GM12878 (cell line): ENCODE measurements at regions not wholly inside any gene's neighbourhood (a gene's known extent, or its start where the extent isn't known, plus 50 kb on each side); places are given as distances from the start of the nearest gene placed in this dataset.

ENCODE experiments used
- ATAC-seq: fragments of 200-7000 bp; cut with Tn5 transposase; 3 replicates; pipeline ENCODE4 v1.9.1; 2020; ENCODE audit warnings: mild to moderate bottlenecking, moderate library complexity
- BruUV-seq: library from RNA; stranded (reverse); fragments of 400-500 nt; replicated peaks from 2 replicates; lab custom pipeline; 2021; lab: Mats Ljungman, UMichigan
- CTCF ChIA-PET: fragments of 300-600 bp; sonication (Branson Sonifier 250); formaldehyde crosslinking; extraction: SDS; loops from one replicate; lab custom pipeline; 2021; ENCODE audit warnings: inconsistent platforms; lab: Yijun Ruan, JAX
- POLR2A ChIA-PET: fragments of 350-600 bp; formaldehyde crosslinking; extraction: SDS; loops from one replicate; lab custom pipeline; 2021; ENCODE audit warnings: inconsistent platforms; lab: Charles Lee
- RAD21 ChIA-PET: fragments of 300-600 bp; sonication (Branson Sonifier 250); formaldehyde crosslinking; loops from one replicate; lab custom pipeline; 2023; ENCODE audit warnings: antibody characterized with exemption; ENCODE audit not compliant: unreplicated experiment; lab: Charles Lee
- SMC1A ChIA-PET: fragments of 300-600 bp; sonication (Branson Sonifier 250); formaldehyde crosslinking; loops from one replicate; lab custom pipeline; 2023; ENCODE audit not compliant: unreplicated experiment, uncharacterized antibody; lab: Charles Lee
- DNase-seq: peaks from one replicate; pipeline ENCODE4 v3.0.0-alpha.2; 2011; ENCODE audit warnings: low read depth, low spot score
- FAIRE-seq: peaks from 3 replicates; lab custom pipeline; 2011; peaks lifted over from hg19 to GRCh38; lab: Jason Lieb, UNC
- H2AFZ ChIP-seq: 2 replicates; pipeline ENCODE4 v1.6.0; 2011; ENCODE audit warnings: low read depth, low read length, control low read depth; ENCODE audit not compliant: control insufficient read depth
- H3K27ac ChIP-seq: 2 replicates; pipeline ENCODE4 v1.5.1; 2011; ENCODE audit warnings: control low read depth; ENCODE audit not compliant: control insufficient read depth, insufficient read depth
- H3K27me3 ChIP-seq, 2 experiments: replicated peaks in 1 of 2; 2 replicates each; pipeline versions ENCODE4 v1.6.0 to v1.6.1; 2011; ENCODE audit warnings: low read length in 1 of 2; ENCODE audit not compliant: control insufficient read depth in 2 of 2, insufficient read depth in 2 of 2
- H3K36me3 ChIP-seq, 2 experiments: 2 replicates each; pipeline ENCODE4 v1.5.1; 2011; ENCODE audit warnings: low read length in 1 of 2; ENCODE audit not compliant: control insufficient read depth in 2 of 2, insufficient read depth in 2 of 2
- H3K4me1 ChIP-seq: 2 replicates; pipeline ENCODE4 v1.6.1; 2011; ENCODE audit warnings: mild to moderate bottlenecking, low read length, moderate library complexity, mixed read lengths; ENCODE audit not compliant: control insufficient read depth, insufficient read depth
- H3K4me2 ChIP-seq: 2 replicates; pipeline ENCODE4 v1.6.0; 2011; ENCODE audit warnings: control low read depth; ENCODE audit not compliant: control insufficient read depth, insufficient read depth
- H3K4me3 ChIP-seq: fragments of 200-600 bp; sonication (generic); 2 replicates; pipeline ENCODE4 v1.5.1; 2016
- H3K79me2 ChIP-seq: 2 replicates; pipeline ENCODE4 v1.6.0; 2011; ENCODE audit warnings: low read length; ENCODE audit not compliant: control insufficient read depth, insufficient read depth
- H3K9ac ChIP-seq: 2 replicates; pipeline ENCODE4 v1.8.0; 2011; ENCODE audit warnings: low read length, control low read depth, mixed read lengths; ENCODE audit not compliant: control insufficient read depth, insufficient read depth
- H3K9me3 ChIP-seq: replicated peaks from 3 replicates; pipeline ENCODE4 v1.5.1; 2011; ENCODE audit warnings: mild to moderate bottlenecking, low read length; ENCODE audit not compliant: control insufficient read depth, insufficient read depth
- H4K20me1 ChIP-seq: 2 replicates; pipeline ENCODE4 v1.6.0; 2011; ENCODE audit not compliant: control insufficient read depth, insufficient read depth
- EED ChIP-seq: sonication (generic); IDR thresholded peaks from 2 replicates; pipeline ENCODE4 v1.6.1; 2016; ENCODE audit warnings: antibody characterized with exemption, low read depth
- HSF1 ChIP-seq: fragments of 150-350 bp; IDR thresholded peaks from 2 replicates; pipeline ENCODE4 v1.6.1; 2014; ENCODE audit warnings: mild to moderate bottlenecking, low read depth, low read length
- KAT2A ChIP-seq: conservative IDR thresholded peaks from 2 replicates; pipeline ENCODE4 v1.6.1; 2011; ENCODE audit warnings: low read depth, low read length; ENCODE audit not compliant: control insufficient read depth
- PRDM15 ChIP-seq: fragments of 450-650 bp; formaldehyde crosslinking; IDR thresholded peaks from 2 replicates; pipeline ENCODE4 v1.4.0; 2020; ENCODE audit warnings: mild to moderate bottlenecking, moderate library complexity
- in situ Hi-C: fragments of 300-500 bp; cut with MboI; formaldehyde crosslinking; loops from 9 replicates; pipeline ENCODE4 v1.14.3; 2018; ENCODE audit warnings: mixed read lengths
- intact Hi-C: fragments of 100-400 bp; cut with micrococcal nuclease; formaldehyde crosslinking; loops from one replicate; pipeline ENCODE4 v1.14.2; 2022; ENCODE audit not compliant: unreplicated experiment
- TF ChIP-seq, protein P1 (sequence below): fragments of 450-650 bp; IDR thresholded peaks from 2 replicates; pipeline ENCODE4 v1.6.1; 2017; ENCODE audit warnings: mild to moderate bottlenecking
- TF ChIP-seq, protein P2 (sequence below): IDR thresholded peaks from 2 replicates; pipeline ENCODE4 v1.6.1; 2012; ENCODE audit warnings: mild to moderate bottlenecking, low read depth, low read length

DNA sequence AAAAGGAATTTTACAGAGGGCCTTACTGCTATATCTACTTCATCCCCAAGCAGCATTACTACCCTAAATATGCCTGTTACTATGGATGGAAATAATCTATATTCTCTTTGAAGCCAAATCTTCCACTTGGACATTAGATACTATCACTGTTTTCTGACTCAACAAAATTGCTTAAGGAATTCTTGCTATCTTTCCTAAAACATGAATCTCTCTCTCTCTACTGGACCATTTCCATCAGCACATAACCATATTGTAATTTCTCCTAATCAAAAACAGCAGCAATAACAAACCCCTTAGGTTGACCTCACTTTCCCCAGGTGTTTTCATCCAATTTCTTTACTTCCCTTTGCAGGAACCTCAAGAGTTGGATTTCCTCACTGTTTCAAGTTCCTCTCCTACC, 67.9 kb upstream of the BLID start:
- in situ Hi-C loops = no loop called here
- no peak overlapping the region for H3K27ac ChIP-seq
- no peaks in the 10 kb centered on the region for H3K36me3 ChIP-seq
- FAIRE-seq = no peak
- SMC1A ChIA-PET = interaction anchor here (0.6 kb wide), 1 partner anchor 564 kb away, joined by 3 read pairs; no protein-coding TSS in a partner anchor
- RAD21 ChIA-PET = no interaction called here
- no peaks in the 10 kb centered on the region for H4K20me1 ChIP-seq
- CTCF ChIA-PET = no interaction called here
- DNase-seq = no peak
- no peak overlapping the region for H3K9ac ChIP-seq
- no TSS peak for BruUV-seq
- H3K4me1 ChIP-seq = no peaks in the 10 kb centered on the region
- TF ChIP-seq, protein P1, sequence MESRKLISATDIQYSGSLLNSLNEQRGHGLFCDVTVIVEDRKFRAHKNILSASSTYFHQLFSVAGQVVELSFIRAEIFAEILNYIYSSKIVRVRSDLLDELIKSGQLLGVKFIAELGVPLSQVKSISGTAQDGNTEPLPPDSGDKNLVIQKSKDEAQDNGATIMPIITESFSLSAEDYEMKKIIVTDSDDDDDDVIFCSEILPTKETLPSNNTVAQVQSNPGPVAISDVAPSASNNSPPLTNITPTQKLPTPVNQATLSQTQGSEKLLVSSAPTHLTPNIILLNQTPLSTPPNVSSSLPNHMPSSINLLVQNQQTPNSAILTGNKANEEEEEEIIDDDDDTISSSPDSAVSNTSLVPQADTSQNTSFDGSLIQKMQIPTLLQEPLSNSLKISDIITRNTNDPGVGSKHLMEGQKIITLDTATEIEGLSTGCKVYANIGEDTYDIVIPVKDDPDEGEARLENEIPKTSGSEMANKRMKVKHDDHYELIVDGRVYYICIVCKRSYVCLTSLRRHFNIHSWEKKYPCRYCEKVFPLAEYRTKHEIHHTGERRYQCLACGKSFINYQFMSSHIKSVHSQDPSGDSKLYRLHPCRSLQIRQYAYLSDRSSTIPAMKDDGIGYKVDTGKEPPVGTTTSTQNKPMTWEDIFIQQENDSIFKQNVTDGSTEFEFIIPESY = no peak
- TF ChIP-seq HSF1 (no peak), EED (no peak), PRDM15 (no peak), KAT2A (no peak)
- TF ChIP-seq, protein P2, sequence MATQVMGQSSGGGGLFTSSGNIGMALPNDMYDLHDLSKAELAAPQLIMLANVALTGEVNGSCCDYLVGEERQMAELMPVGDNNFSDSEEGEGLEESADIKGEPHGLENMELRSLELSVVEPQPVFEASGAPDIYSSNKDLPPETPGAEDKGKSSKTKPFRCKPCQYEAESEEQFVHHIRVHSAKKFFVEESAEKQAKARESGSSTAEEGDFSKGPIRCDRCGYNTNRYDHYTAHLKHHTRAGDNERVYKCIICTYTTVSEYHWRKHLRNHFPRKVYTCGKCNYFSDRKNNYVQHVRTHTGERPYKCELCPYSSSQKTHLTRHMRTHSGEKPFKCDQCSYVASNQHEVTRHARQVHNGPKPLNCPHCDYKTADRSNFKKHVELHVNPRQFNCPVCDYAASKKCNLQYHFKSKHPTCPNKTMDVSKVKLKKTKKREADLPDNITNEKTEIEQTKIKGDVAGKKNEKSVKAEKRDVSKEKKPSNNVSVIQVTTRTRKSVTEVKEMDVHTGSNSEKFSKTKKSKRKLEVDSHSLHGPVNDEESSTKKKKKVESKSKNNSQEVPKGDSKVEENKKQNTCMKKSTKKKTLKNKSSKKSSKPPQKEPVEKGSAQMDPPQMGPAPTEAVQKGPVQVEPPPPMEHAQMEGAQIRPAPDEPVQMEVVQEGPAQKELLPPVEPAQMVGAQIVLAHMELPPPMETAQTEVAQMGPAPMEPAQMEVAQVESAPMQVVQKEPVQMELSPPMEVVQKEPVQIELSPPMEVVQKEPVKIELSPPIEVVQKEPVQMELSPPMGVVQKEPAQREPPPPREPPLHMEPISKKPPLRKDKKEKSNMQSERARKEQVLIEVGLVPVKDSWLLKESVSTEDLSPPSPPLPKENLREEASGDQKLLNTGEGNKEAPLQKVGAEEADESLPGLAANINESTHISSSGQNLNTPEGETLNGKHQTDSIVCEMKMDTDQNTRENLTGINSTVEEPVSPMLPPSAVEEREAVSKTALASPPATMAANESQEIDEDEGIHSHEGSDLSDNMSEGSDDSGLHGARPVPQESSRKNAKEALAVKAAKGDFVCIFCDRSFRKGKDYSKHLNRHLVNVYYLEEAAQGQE = no peak
- H2AFZ ChIP-seq = no peak overlapping the region
- H3K79me2 ChIP-seq = no peaks in the 10 kb centered on the region
- H3K4me2 ChIP-seq = no peak overlapping the region
- POLR2A ChIA-PET = no interaction called here
- intact Hi-C loops = no loop called here
- H3K4me3 ChIP-seq = no peak overlapping the region
- H3K27me3 ChIP-seq = no peaks in the 10 kb centered on the region; a peak in 1 of 4 replicates
- H3K9me3 ChIP-seq = no peaks in the 10 kb centered on the region
- ATAC-seq = no peak
